ENCODE measurements at regions not wholly inside any gene's neighbourhood (a gene's known extent, or its start where the extent isn't known, plus 50 kb on each side); places are given as distances from the start of the nearest gene placed in this dataset.
A peak's percentile ranks its signal among the peaks of the same experiment; 100 is the strongest.
"Not testable (repeated sequence)": the region's sequence is repeated elsewhere in the genome, so short reads cannot be mapped to it uniquely, and the experiment has no call there.

DNA sequence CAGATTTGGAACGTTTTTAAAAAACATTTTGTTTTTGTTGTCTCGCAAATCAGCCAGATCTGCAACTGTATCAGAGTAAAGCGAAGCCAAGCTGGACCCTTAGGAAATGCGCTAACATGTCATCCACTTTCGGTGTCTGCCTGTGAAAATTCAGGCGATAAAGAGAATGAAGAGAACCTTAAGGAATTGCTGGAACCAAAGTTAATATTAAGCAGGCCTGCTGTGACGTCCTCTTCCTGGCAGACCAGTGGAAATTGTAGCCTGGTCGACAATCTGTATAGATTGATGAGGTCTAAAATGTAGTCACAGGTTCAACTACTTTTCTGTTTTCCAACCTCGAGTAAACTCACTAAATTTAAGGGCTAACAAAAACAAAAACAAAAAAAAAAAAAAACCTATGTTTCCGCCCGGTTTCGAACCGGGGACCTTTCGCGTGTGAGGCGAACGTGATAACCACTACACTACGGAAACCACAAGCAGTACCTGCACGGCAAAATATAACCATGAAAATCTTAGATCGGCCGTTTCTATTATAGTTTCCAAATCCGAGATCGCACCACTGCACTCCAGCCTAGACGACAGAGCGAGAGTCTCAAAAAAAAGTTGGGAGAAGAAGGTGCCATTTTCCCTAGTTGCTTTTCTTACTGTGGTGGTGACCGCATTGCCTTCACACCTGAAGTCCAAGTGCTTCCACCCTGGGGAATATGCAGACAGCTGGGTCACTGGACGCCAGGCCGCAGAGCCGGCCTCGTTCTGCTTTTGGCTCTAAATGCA is 70.2 kb upstream of the FCGR1A start:
- not testable (repeated sequence) for H3K18ac ChIP-seq (ENCODE audit: low read depth in 1 of 2, low read length in 2 of 2); H3K9ac ChIP-seq (ENCODE audit: low read length); H4K8ac ChIP-seq (ENCODE audit: low read length); H3K27ac ChIP-seq (ENCODE audit: low read length, poor library complexity, severe bottlenecking); H2BK12ac ChIP-seq (ENCODE audit: low read length in 2 of 2); H3K9me3 ChIP-seq (ENCODE audit: control insufficient read depth, low read length); H3K79me1 ChIP-seq (replicated peaks; ENCODE audit: low read length, poor library complexity, severe bottlenecking); H2BK120ac ChIP-seq (ENCODE audit: low read depth, low read length); H4K91ac ChIP-seq (ENCODE audit: low read length); H3K23ac ChIP-seq (ENCODE audit: low read length in 2 of 2); H2BK15ac ChIP-seq (ENCODE audit: low read depth, poor library complexity, severe bottlenecking); H3K36me3 ChIP-seq (ENCODE audit: control insufficient read depth in 1 of 2, insufficient read depth in 2 of 2, low read depth in 1 of 2, low read length in 2 of 2); H3K27me3 ChIP-seq (ENCODE audit: control insufficient read depth in 1 of 2, insufficient read depth in 1 of 2, low read length in 2 of 2); H3K4ac ChIP-seq (ENCODE audit: low read depth in 1 of 2, low read length in 2 of 2); H2AK5ac ChIP-seq (ENCODE audit: low read length, severe bottlenecking); H2AFZ ChIP-seq (ENCODE audit: low read depth, low read length); H3K4me1 ChIP-seq (ENCODE audit: control insufficient read depth, insufficient read depth, low read depth, low read length); H2BK5ac ChIP-seq (ENCODE audit: low read depth, low read length, poor library complexity, severe bottlenecking); H3K14ac ChIP-seq (ENCODE audit: low read length in 2 of 2)
- peak; percentile 73 for DNase-seq
- Histone ChIP-seq H3K4me3 (ENCODE audit: insufficient read depth in 1 of 2, low read depth in 1 of 2, low read length in 2 of 2) (peak overlapping the region; percentile 46 to 55), H3K4me2 (ENCODE audit: low read length, poor library complexity, severe bottlenecking) (peak overlapping the region; percentile 52)
- under 1% methylated on average over 13 of the region's 30 CpGs for WGBS

DNA sequence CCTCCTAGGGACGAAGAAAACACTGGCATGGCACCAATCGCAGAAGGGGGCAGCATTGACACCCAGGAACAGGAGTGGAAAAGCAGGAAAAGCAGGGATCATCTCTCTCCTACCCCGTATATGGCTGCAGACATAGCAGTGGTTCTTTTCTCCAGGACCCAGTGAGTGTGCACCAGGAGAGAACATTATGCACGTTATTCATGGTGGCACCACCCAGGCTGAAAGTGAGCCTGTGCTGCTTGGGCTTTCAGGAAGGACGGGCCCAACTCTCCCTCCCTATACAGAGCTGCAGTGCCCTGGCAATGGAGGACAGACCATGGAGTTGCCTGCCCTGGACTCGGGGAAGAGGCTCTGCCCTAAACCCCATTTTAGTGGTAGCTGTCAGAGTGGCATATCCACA is 69.0 kb upstream of the FCGR1A start:
- H4K8ac ChIP-seq (ENCODE audit: low read length); H3K27me3 ChIP-seq (ENCODE audit: control insufficient read depth in 1 of 2, insufficient read depth in 1 of 2, low read length in 2 of 2); H3K4me2 ChIP-seq (ENCODE audit: low read length, poor library complexity, severe bottlenecking); H3K9ac ChIP-seq (ENCODE audit: low read length); H3K23ac ChIP-seq (ENCODE audit: low read length in 2 of 2); H2AK5ac ChIP-seq (ENCODE audit: low read length, severe bottlenecking); H3K14ac ChIP-seq (ENCODE audit: low read length in 2 of 2); H3K4me1 ChIP-seq (ENCODE audit: control insufficient read depth, insufficient read depth, low read depth, low read length); H3K18ac ChIP-seq (ENCODE audit: low read depth in 1 of 2, low read length in 2 of 2); H3K79me1 ChIP-seq (replicated peaks; ENCODE audit: low read length, poor library complexity, severe bottlenecking); H2BK12ac ChIP-seq (ENCODE audit: low read length in 2 of 2); H2AFZ ChIP-seq (ENCODE audit: low read depth, low read length); H4K91ac ChIP-seq (ENCODE audit: low read length); H2BK5ac ChIP-seq (ENCODE audit: low read depth, low read length, poor library complexity, severe bottlenecking); H3K4ac ChIP-seq (ENCODE audit: low read depth in 1 of 2, low read length in 2 of 2); H3K9me3 ChIP-seq (ENCODE audit: control insufficient read depth, low read length); DNase-seq; H2BK120ac ChIP-seq (ENCODE audit: low read depth, low read length); H3K36me3 ChIP-seq (ENCODE audit: control insufficient read depth in 1 of 2, insufficient read depth in 2 of 2, low read depth in 1 of 2, low read length in 2 of 2); H3K27ac ChIP-seq (ENCODE audit: low read length, poor library complexity, severe bottlenecking); H2BK15ac ChIP-seq (ENCODE audit: low read depth, poor library complexity, severe bottlenecking); H3K4me3 ChIP-seq (ENCODE audit: insufficient read depth in 1 of 2, low read depth in 1 of 2, low read length in 2 of 2): not testable (repeated sequence)
- no CpG with 5 or more reads among the region's 6 CpGs for WGBS

DNA sequence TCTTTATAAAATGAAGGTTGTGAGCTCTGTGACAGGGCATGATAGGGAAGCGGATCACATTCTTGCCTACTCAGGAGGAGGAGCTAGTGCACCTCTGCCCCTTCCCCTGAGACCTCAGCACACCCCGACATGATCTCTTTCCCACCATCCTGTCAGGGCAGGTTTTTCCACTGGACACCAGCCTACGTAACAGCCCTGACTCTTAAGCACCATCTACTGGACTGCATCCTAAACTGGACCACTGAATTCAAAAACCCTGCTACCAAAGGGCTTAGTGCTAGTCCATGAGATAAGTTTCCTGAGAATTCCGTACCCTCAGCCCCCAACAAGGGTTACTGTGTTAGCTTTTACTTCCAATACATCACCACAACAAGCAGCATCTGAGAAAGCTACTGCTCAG is 68.5 kb upstream of the FCGR1A start:
- not testable (repeated sequence) for H3K18ac ChIP-seq (ENCODE audit: low read depth in 1 of 2, low read length in 2 of 2); H2AK5ac ChIP-seq (ENCODE audit: low read length, severe bottlenecking); H3K79me1 ChIP-seq (replicated peaks; ENCODE audit: low read length, poor library complexity, severe bottlenecking); H3K9ac ChIP-seq (ENCODE audit: low read length); H3K23ac ChIP-seq (ENCODE audit: low read length in 2 of 2); H3K4ac ChIP-seq (ENCODE audit: low read depth in 1 of 2, low read length in 2 of 2); DNase-seq; H3K4me2 ChIP-seq (ENCODE audit: low read length, poor library complexity, severe bottlenecking); H4K91ac ChIP-seq (ENCODE audit: low read length); H2BK5ac ChIP-seq (ENCODE audit: low read depth, low read length, poor library complexity, severe bottlenecking); H4K8ac ChIP-seq (ENCODE audit: low read length); H3K27me3 ChIP-seq (ENCODE audit: control insufficient read depth in 1 of 2, insufficient read depth in 1 of 2, low read length in 2 of 2); H2BK12ac ChIP-seq (ENCODE audit: low read length in 2 of 2); H3K4me3 ChIP-seq (ENCODE audit: insufficient read depth in 1 of 2, low read depth in 1 of 2, low read length in 2 of 2); H2AFZ ChIP-seq (ENCODE audit: low read depth, low read length); H3K36me3 ChIP-seq (ENCODE audit: control insufficient read depth in 1 of 2, insufficient read depth in 2 of 2, low read depth in 1 of 2, low read length in 2 of 2); H2BK15ac ChIP-seq (ENCODE audit: low read depth, poor library complexity, severe bottlenecking); H3K9me3 ChIP-seq (ENCODE audit: control insufficient read depth, low read length); H3K27ac ChIP-seq (ENCODE audit: low read length, poor library complexity, severe bottlenecking); H2BK120ac ChIP-seq (ENCODE audit: low read depth, low read length); H3K14ac ChIP-seq (ENCODE audit: low read length in 2 of 2); H3K4me1 ChIP-seq (ENCODE audit: control insufficient read depth, insufficient read depth, low read depth, low read length)
- no CpG with 5 or more reads among the region's 4 CpGs for WGBS

DNA sequence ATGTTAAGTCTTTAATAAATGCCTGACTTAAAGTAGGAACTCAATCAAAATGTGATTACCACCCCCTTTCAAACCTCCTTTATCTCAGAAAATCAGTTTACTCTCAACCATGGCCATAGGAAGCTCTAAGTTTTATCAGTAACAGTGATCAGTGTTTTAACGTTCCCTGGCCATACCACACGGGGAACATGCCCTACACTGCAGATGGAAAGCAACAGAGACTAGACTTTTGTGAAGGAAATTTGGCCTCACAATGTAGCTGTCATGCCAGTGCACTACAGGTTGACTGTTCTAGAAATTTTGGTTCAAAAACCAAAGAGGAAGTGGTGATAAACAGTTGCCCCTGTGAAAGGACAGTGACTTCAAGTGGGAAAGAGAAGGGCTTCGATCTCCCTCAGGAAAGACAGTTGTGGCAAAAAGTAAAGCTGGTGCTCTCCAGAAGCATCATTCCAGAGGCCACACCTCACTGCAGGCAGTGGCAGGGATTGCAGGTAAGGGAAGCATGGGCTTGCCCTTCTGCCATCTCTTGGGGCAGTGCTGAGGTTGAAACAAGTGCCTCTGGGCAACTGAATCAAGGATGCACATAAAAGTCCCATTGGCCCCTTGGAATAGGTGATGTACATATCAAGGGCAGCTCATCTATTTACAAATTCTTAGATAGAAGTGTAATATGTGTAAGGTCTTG is 57.7 kb upstream of the FCGR1A start:
- H3K36me3 ChIP-seq (ENCODE audit: control insufficient read depth in 1 of 2, insufficient read depth in 2 of 2, low read depth in 1 of 2, low read length in 2 of 2); DNase-seq; H4K91ac ChIP-seq (ENCODE audit: low read length); H3K4ac ChIP-seq (ENCODE audit: low read depth in 1 of 2, low read length in 2 of 2); H3K79me1 ChIP-seq (replicated peaks; ENCODE audit: low read length, poor library complexity, severe bottlenecking); H2BK12ac ChIP-seq (ENCODE audit: low read length in 2 of 2); H3K4me3 ChIP-seq (ENCODE audit: insufficient read depth in 1 of 2, low read depth in 1 of 2, low read length in 2 of 2); H3K14ac ChIP-seq (ENCODE audit: low read length in 2 of 2); H3K18ac ChIP-seq (ENCODE audit: low read depth in 1 of 2, low read length in 2 of 2); H3K9ac ChIP-seq (ENCODE audit: low read length); H2BK120ac ChIP-seq (ENCODE audit: low read depth, low read length); H3K4me2 ChIP-seq (ENCODE audit: low read length, poor library complexity, severe bottlenecking); H4K8ac ChIP-seq (ENCODE audit: low read length); H3K23ac ChIP-seq (ENCODE audit: low read length in 2 of 2); H3K9me3 ChIP-seq (ENCODE audit: control insufficient read depth, low read length); H3K4me1 ChIP-seq (ENCODE audit: control insufficient read depth, insufficient read depth, low read depth, low read length); H2BK15ac ChIP-seq (ENCODE audit: low read depth, poor library complexity, severe bottlenecking); H3K27me3 ChIP-seq (ENCODE audit: control insufficient read depth in 1 of 2, insufficient read depth in 1 of 2, low read length in 2 of 2); H3K27ac ChIP-seq (ENCODE audit: low read length, poor library complexity, severe bottlenecking); H2BK5ac ChIP-seq (ENCODE audit: low read depth, low read length, poor library complexity, severe bottlenecking); H2AK5ac ChIP-seq (ENCODE audit: low read length, severe bottlenecking); H2AFZ ChIP-seq (ENCODE audit: low read depth, low read length): not testable (repeated sequence)
- no CpG with 5 or more reads among the region's 3 CpGs for WGBS

Data from mesenchymal stem cell (in vitro differentiated cells and primary cell).